SK-N-SH (cell line): ENCODE measurements at regions not wholly inside any gene's neighbourhood (a gene's known extent, or its start where the extent isn't known, plus 50 kb on each side); places are given as distances from the start of the nearest gene placed in this dataset.
A peak's percentile ranks its signal among the peaks of the same experiment; 100 is the strongest.

Experiments used
- CHD2 ChIP-seq: fragments of 150-350 bp; IDR thresholded peaks from 2 replicates; pipeline ENCODE4 v1.6.1; 2018; ENCODE audit warnings: low read length; ENCODE audit not compliant: partially characterized antibody
- EP300 ChIP-seq, 2 experiments: IDR thresholded peaks; 2 replicates each; pipeline versions ENCODE4 v1.4.0 to v1.6.1; 2012; ENCODE audit warnings: borderline replicate concordance in 1 of 2, low read depth in 1 of 2, low read length in 1 of 2
- FOXM1 ChIP-seq: IDR thresholded peaks from 2 replicates; pipeline ENCODE4 v1.4.0; 2012; ENCODE audit warnings: low read depth, mild to moderate bottlenecking
- GABPA ChIP-seq: IDR thresholded peaks from 2 replicates; pipeline ENCODE4 v1.4.0; 2012; ENCODE audit warnings: low read depth, mild to moderate bottlenecking
- POLR2AphosphoS5 ChIP-seq: IDR thresholded peaks from 2 replicates; pipeline ENCODE4 v1.6.1; 2012; ENCODE audit warnings: low read depth, low read length
- RAD21 ChIP-seq: IDR thresholded peaks from 2 replicates; pipeline ENCODE4 v1.6.1; 2012; ENCODE audit warnings: mild to moderate bottlenecking, low read length
- RFX5 ChIP-seq: IDR thresholded peaks from 2 replicates; pipeline ENCODE4 v1.6.1; 2012; ENCODE audit warnings: mild to moderate bottlenecking, improper control_type of control experiment, low read length
- SIN3A ChIP-seq: IDR thresholded peaks from 2 replicates; pipeline ENCODE4 v1.6.1; 2012; ENCODE audit warnings: low read depth, mild to moderate bottlenecking, low read length, moderate library complexity, borderline replicate concordance
- TEAD4 ChIP-seq: IDR thresholded peaks from 2 replicates; pipeline ENCODE4 v1.4.0; 2012; ENCODE audit warnings: mild to moderate bottlenecking, borderline replicate concordance; ENCODE audit not compliant: insufficient read depth
- USF2 ChIP-seq: fragments of 150-350 bp; IDR thresholded peaks from 2 replicates; pipeline ENCODE4 v1.6.1; 2017; ENCODE audit warnings: antibody characterized with exemption, low read length, low read depth, borderline replicate concordance
- YY1 ChIP-seq: IDR thresholded peaks from 2 replicates; pipeline ENCODE4 v1.4.0; 2012; ENCODE audit warnings: low read depth, mild to moderate bottlenecking
- TF ChIP-seq, protein P1 (sequence below): fragments of 200-600 bp; sonication (generic); IDR thresholded peaks from 2 replicates; pipeline ENCODE4 v1.6.1; 2017; ENCODE audit warnings: antibody characterized with exemption, mild to moderate bottlenecking, moderate library complexity
- TF ChIP-seq, protein P2 (sequence below): IDR thresholded peaks from 2 replicates; pipeline ENCODE4 v1.6.1; 2012; ENCODE audit warnings: mild to moderate bottlenecking, low read depth, low read length, moderate library complexity

DNA sequence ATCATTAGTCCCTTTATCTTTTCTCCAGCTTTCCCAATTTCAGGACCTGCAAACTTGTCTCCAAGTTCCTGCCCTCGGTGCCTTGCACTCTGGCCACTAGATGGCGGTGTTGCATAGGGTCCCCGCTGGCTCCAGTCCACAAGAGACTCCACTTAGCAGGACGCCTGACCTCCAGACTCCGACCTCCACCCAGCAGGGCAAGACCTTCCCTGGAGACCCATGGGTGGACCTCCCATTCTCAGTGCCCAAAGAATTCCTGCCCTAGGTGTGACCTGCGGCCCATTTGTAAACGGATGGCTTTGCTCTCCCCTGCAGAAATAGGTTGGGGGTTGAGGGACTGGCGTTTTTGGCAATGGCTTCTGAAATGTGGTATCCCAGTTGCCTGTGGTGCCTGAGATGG is 82.6 kb downstream of the LSM3 start:
- TF ChIP-seq SIN3A (no peak), GABPA (no peak), TEAD4 (no peak), EP300 (IDR thresholded peaks at IDR 0.05; ENCODE audit: borderline replicate concordance in 1 of 2, low read depth in 1 of 2, low read length in 1 of 2) (no peak), YY1 (no peak), CHD2 (no peak), POLR2AphosphoS5 (no peak), RFX5 (no peak), RAD21 (peak; percentile 99), USF2 (no peak), FOXM1 (no peak)
- TF ChIP-seq, protein P1, sequence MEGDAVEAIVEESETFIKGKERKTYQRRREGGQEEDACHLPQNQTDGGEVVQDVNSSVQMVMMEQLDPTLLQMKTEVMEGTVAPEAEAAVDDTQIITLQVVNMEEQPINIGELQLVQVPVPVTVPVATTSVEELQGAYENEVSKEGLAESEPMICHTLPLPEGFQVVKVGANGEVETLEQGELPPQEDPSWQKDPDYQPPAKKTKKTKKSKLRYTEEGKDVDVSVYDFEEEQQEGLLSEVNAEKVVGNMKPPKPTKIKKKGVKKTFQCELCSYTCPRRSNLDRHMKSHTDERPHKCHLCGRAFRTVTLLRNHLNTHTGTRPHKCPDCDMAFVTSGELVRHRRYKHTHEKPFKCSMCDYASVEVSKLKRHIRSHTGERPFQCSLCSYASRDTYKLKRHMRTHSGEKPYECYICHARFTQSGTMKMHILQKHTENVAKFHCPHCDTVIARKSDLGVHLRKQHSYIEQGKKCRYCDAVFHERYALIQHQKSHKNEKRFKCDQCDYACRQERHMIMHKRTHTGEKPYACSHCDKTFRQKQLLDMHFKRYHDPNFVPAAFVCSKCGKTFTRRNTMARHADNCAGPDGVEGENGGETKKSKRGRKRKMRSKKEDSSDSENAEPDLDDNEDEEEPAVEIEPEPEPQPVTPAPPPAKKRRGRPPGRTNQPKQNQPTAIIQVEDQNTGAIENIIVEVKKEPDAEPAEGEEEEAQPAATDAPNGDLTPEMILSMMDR, result peak; percentile 98
- TF ChIP-seq, protein P2, sequence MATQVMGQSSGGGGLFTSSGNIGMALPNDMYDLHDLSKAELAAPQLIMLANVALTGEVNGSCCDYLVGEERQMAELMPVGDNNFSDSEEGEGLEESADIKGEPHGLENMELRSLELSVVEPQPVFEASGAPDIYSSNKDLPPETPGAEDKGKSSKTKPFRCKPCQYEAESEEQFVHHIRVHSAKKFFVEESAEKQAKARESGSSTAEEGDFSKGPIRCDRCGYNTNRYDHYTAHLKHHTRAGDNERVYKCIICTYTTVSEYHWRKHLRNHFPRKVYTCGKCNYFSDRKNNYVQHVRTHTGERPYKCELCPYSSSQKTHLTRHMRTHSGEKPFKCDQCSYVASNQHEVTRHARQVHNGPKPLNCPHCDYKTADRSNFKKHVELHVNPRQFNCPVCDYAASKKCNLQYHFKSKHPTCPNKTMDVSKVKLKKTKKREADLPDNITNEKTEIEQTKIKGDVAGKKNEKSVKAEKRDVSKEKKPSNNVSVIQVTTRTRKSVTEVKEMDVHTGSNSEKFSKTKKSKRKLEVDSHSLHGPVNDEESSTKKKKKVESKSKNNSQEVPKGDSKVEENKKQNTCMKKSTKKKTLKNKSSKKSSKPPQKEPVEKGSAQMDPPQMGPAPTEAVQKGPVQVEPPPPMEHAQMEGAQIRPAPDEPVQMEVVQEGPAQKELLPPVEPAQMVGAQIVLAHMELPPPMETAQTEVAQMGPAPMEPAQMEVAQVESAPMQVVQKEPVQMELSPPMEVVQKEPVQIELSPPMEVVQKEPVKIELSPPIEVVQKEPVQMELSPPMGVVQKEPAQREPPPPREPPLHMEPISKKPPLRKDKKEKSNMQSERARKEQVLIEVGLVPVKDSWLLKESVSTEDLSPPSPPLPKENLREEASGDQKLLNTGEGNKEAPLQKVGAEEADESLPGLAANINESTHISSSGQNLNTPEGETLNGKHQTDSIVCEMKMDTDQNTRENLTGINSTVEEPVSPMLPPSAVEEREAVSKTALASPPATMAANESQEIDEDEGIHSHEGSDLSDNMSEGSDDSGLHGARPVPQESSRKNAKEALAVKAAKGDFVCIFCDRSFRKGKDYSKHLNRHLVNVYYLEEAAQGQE, result no peak
